ENCODE measurements at regions not wholly inside any gene's neighbourhood (a gene's known extent, or its start where the extent isn't known, plus 50 kb on each side); places are given as distances from the start of the nearest gene placed in this dataset.

GRCh38 chr5:92889140-92889539 is 691.9 kb downstream of the NR2F1-AS1 start:
- TF ChIP-seq, protein P1, sequence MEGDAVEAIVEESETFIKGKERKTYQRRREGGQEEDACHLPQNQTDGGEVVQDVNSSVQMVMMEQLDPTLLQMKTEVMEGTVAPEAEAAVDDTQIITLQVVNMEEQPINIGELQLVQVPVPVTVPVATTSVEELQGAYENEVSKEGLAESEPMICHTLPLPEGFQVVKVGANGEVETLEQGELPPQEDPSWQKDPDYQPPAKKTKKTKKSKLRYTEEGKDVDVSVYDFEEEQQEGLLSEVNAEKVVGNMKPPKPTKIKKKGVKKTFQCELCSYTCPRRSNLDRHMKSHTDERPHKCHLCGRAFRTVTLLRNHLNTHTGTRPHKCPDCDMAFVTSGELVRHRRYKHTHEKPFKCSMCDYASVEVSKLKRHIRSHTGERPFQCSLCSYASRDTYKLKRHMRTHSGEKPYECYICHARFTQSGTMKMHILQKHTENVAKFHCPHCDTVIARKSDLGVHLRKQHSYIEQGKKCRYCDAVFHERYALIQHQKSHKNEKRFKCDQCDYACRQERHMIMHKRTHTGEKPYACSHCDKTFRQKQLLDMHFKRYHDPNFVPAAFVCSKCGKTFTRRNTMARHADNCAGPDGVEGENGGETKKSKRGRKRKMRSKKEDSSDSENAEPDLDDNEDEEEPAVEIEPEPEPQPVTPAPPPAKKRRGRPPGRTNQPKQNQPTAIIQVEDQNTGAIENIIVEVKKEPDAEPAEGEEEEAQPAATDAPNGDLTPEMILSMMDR (IDR thresholded peaks at IDR 0.05 in 4 of 5, conservative IDR thresholded peaks at IDR 0.05 in 1 of 5) = no peak
- TF ChIP-seq POLR2A (IDR thresholded peaks at IDR 0.05) = no peak
